SK-N-MC (cell line): ENCODE measurements at regions not wholly inside any gene's neighbourhood (a gene's known extent, or its start where the extent isn't known, plus 50 kb on each side); places are given as distances from the start of the nearest gene placed in this dataset.

Experiments
- EZH2 ChIP-seq: fragments of 200-600 bp; sonication (generic); IDR thresholded peaks from one replicate; pipeline ENCODE4 v1.6.1; 2017; ENCODE audit warnings: antibody characterized with exemption
- FOXP2 ChIP-seq: optimal IDR thresholded peaks from 2 replicates; pipeline ENCODE3; 2011; ENCODE audit warnings: mild to moderate bottlenecking, moderate library complexity; ENCODE audit not compliant: insufficient read depth; ENCODE audit errors: extremely low read length, control extremely low read depth
- POLR2AphosphoS5 ChIP-seq: IDR thresholded peaks from 2 replicates; pipeline ENCODE4 v1.6.1; 2012; ENCODE audit warnings: mild to moderate bottlenecking, low read depth, low read length, borderline replicate concordance

GRCh38 chr18:79610461-79611039 is 69.1 kb upstream of the CTDP1 start:
- TF ChIP-seq EZH2 (no peak), POLR2AphosphoS5 (no peak), FOXP2 (no peak)
